Stomach (tissue), 4 donors: ENCODE measurements at regions not wholly inside any gene's neighbourhood (a gene's known extent, or its start where the extent isn't known, plus 50 kb on each side); places are given as distances from the start of the nearest gene placed in this dataset.

Source experiments
- POLR2A ChIP-seq, 4 donors: fragments of 450-650 bp; IDR thresholded peaks; one replicate each; pipeline ENCODE4 v1.6.1; 2016; ENCODE audit warnings: antibody characterized with exemption in 4 of 4, control low read depth in 2 of 4, mild to moderate bottlenecking in 1 of 4, moderate library complexity in 1 of 4
- POLR2AphosphoS5 ChIP-seq, 3 donors: sonication (generic); formaldehyde crosslinking; IDR thresholded peaks; one replicate each; pipeline ENCODE4 v1.6.1; 2016; ENCODE audit warnings: antibody characterized with exemption in 3 of 3
- TF ChIP-seq, protein P1 (sequence below), 7 experiments: fragments of 450-650 bp in 4 of 7; fragments of 200-600 bp in 3 of 7; sonication (generic) in 3 of 7; IDR thresholded peaks; one replicate each; pipeline ENCODE4 v1.5.1; 2016 to 2019; ENCODE audit warnings: antibody characterized with exemption in 7 of 7, control low read depth in 2 of 7, mild to moderate bottlenecking in 1 of 7

DNA sequence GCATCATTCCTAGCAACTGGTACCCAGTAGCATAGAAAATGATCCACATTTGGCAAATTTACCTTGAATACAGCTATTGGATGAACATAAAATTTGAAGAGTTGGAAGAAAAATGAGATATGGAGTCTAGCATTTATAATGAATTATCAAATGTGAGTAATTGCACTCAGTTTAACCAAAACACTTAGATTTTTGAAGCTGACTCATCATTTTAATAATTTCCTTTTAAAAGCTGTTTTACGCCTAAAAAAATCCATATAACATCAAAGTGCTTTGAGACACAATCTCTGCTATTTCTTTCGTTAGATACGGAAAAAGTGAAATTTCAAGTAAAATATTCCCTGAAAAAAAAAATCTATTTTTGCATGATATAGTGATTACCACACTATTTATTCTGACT lies 767.4 kb downstream of the ROBO2 start:
- TF ChIP-seq, protein P1, sequence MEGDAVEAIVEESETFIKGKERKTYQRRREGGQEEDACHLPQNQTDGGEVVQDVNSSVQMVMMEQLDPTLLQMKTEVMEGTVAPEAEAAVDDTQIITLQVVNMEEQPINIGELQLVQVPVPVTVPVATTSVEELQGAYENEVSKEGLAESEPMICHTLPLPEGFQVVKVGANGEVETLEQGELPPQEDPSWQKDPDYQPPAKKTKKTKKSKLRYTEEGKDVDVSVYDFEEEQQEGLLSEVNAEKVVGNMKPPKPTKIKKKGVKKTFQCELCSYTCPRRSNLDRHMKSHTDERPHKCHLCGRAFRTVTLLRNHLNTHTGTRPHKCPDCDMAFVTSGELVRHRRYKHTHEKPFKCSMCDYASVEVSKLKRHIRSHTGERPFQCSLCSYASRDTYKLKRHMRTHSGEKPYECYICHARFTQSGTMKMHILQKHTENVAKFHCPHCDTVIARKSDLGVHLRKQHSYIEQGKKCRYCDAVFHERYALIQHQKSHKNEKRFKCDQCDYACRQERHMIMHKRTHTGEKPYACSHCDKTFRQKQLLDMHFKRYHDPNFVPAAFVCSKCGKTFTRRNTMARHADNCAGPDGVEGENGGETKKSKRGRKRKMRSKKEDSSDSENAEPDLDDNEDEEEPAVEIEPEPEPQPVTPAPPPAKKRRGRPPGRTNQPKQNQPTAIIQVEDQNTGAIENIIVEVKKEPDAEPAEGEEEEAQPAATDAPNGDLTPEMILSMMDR (IDR thresholded peaks at IDR 0.05) = no peak
- no peak for TF ChIP-seq POLR2AphosphoS5 (IDR thresholded peaks at IDR 0.05)
- TF ChIP-seq POLR2A (IDR thresholded peaks at IDR 0.05) = no peak
